IgD-negative memory B cell (primary cell): ENCODE measurements at regions not wholly inside any gene's neighbourhood (a gene's known extent, or its start where the extent isn't known, plus 50 kb on each side); places are given as distances from the start of the nearest gene placed in this dataset.

ENCODE experiments used
- H3K27ac Mint-ChIP-seq, 3 donors: one replicate each; pipeline ENCODE4 v1.8.0; 2020 to 2022; ENCODE audit warnings: mild to moderate bottlenecking in 3 of 3, mixed read lengths in 3 of 3, moderate library complexity in 1 of 3
- H3K27me3 Mint-ChIP-seq: one replicate; pipeline ENCODE4 v1.8.0; 2021; ENCODE audit warnings: mixed read lengths
- H3K36me3 Mint-ChIP-seq: one replicate; pipeline ENCODE4 v1.8.0; 2020; ENCODE audit warnings: mild to moderate bottlenecking, mixed read lengths
- H3K4me1 Mint-ChIP-seq, 3 donors: one replicate each; pipeline ENCODE4 v1.8.0; 2020 to 2022; ENCODE audit warnings: mixed read lengths in 3 of 3, mild to moderate bottlenecking in 1 of 3
- H3K4me3 Mint-ChIP-seq, 4 donors: one replicate each; pipeline ENCODE4 v1.8.0; 2020 to 2022; ENCODE audit warnings: mild to moderate bottlenecking in 4 of 4, mixed read lengths in 4 of 4, moderate library complexity in 3 of 4
- H3K9me3 Mint-ChIP-seq, 3 donors: one replicate each; pipeline ENCODE4 v1.8.0; 2020 to 2021; ENCODE audit warnings: mixed read lengths in 3 of 3, mild to moderate bottlenecking in 1 of 3

DNA sequence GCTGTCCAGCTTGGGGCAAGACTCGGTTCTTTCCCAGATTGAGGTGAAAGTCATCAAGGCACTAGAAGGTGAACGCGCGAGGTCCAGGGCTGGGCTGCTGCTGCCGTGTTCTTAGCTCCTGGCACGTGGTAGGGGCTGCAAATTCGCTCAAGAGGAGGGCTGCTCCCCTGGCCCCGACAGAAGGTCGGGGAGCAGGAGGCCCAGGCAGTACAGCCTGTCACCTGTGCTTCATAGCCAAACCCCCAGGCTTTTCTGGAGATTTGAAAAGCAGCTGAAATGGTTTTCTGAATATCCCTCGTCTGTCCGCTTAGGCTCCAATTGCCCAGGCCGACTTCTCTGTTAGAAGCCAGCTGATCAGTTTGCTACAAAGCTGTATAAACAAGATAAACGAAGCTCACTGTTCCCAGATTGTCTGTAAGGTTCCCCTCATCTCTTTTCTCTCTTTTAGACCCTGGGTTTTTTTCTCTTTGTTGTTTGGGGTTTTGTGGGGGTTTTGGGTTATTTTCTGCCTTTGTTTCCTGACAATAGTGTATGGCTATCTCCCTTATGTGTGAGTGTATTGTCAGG is 60.0 kb upstream of the STX18 start:
- Mint-ChIP-seq H3K4me3 (no peak overlapping the region), H3K36me3 (peaks cover 10% of the 10 kb centered on the region), H3K27ac (no peak overlapping the region), H3K27me3 (no peaks in the 10 kb centered on the region), H3K9me3 (peaks cover 0 to 1% (median 0%) of the 10 kb centered on the region in 3 donors), H3K4me1 (peaks cover 0 to 2% (median 0%) of the 10 kb centered on the region in 3 donors)

- Mint-ChIP-seq H3K36me3 (peaks cover 12% of the 10 kb centered on the region), H3K27me3 (no peaks in the 10 kb centered on the region), H3K9me3 (peaks cover 3 to 11% (median 5%) of the 10 kb centered on the region in 3 donors), H3K4me3 (no peak overlapping the region), H3K27ac (no peak overlapping the region), H3K4me1 (peaks cover 0 to 2% (median 0%) of the 10 kb centered on the region in 3 donors)
These were observed 57.8 kb upstream of the STX18 start for GRCh38 chr4:4599481-4600275.

- Mint-ChIP-seq H3K4me3 (peak overlapping the region in 1 of 4 donors; percentile 6), H3K36me3 (peaks cover 12% of the 10 kb centered on the region), H3K9me3 (peaks cover 5 to 11% (median 7%) of the 10 kb centered on the region in 3 donors), H3K4me1 (peaks cover 0 to 2% (median 0%) of the 10 kb centered on the region in 3 donors), H3K27me3 (no peaks in the 10 kb centered on the region), H3K27ac (no peak overlapping the region)
These were observed 57.1 kb upstream of the STX18 start for GRCh38 chr4:4598851-4599411.

DNA sequence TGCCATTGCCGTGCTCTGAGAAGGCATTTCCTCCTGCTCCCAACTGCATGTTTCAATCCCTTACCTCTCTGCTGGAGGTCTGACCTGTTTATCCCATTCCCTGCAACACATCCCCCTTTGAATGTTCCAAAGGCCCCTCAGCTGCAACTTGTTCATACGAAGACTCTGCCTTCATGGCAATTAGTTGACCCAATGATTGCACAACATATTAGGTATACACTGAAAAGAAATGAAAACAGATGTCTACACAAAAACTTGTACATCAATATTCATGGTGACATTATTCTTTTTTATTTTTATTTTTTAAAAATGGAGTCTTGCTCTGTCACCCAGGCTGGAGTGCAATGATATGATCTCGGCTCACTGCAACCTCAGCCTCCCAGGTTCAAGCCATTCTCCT is 54.9 kb upstream of the STX18 start:
- peaks cover 14% of the 10 kb centered on the region for H3K36me3 Mint-ChIP-seq
- H3K27ac Mint-ChIP-seq, result no peak overlapping the region
- no peak overlapping the region for H3K4me3 Mint-ChIP-seq
- peaks cover 0 to 2% (median 0%) of the 10 kb centered on the region in 3 donors for H3K4me1 Mint-ChIP-seq
- H3K27me3 Mint-ChIP-seq, result no peaks in the 10 kb centered on the region
- peaks cover 5 to 12% (median 7%) of the 10 kb centered on the region in 3 donors for H3K9me3 Mint-ChIP-seq

- no peaks in the 10 kb centered on the region for H3K27me3 Mint-ChIP-seq
- peaks cover 0 to 2% (median 0%) of the 10 kb centered on the region in 3 donors for H3K4me1 Mint-ChIP-seq
- peaks cover 5 to 12% (median 7%) of the 10 kb centered on the region in 3 donors for H3K9me3 Mint-ChIP-seq
- H3K27ac Mint-ChIP-seq, result no peak overlapping the region
- H3K36me3 Mint-ChIP-seq, result peaks cover 14% of the 10 kb centered on the region
- H3K4me3 Mint-ChIP-seq, result no peak overlapping the region
These were observed 53.4 kb upstream of the STX18 start for GRCh38 chr4:4595252-4595651.

DNA sequence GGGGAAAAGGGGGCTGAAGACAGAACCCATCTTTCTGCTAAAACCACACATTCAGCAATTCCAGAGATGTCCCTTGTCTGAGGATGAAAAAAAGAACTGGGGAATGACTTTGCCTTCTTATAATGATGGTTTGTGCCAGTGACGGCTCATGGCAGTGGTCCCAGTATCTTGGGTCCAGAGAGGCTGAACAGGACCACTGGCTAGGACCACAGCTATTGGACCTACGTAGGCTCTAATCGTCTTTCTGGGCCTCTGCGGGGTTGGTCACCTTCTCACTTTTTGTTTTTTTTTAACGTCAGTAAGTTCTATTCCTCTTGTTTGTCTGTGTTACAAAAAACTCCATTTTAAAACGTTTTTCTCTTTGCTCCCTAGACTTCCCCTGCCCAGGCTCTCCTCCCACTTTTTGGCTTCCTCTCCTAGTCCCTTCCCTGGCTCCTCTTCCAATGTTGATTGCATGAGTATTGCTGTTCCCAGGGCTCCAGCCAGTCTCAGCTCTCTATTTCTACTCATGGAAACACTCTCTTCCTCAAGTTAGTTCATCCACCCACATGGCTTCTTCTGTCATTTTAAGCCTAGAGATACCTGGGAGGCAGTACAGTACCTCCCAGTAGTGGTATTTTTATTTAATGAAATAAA is 52.6 kb upstream of the STX18 start:
- peaks cover 5 to 12% (median 7%) of the 10 kb centered on the region in 3 donors for H3K9me3 Mint-ChIP-seq
- peaks cover 14% of the 10 kb centered on the region for H3K36me3 Mint-ChIP-seq
- H3K4me3 Mint-ChIP-seq, result no peak overlapping the region
- H3K27me3 Mint-ChIP-seq, result no peaks in the 10 kb centered on the region
- peaks cover 0 to 2% (median 0%) of the 10 kb centered on the region in 3 donors for H3K4me1 Mint-ChIP-seq
- H3K27ac Mint-ChIP-seq, result no peak overlapping the region

DNA sequence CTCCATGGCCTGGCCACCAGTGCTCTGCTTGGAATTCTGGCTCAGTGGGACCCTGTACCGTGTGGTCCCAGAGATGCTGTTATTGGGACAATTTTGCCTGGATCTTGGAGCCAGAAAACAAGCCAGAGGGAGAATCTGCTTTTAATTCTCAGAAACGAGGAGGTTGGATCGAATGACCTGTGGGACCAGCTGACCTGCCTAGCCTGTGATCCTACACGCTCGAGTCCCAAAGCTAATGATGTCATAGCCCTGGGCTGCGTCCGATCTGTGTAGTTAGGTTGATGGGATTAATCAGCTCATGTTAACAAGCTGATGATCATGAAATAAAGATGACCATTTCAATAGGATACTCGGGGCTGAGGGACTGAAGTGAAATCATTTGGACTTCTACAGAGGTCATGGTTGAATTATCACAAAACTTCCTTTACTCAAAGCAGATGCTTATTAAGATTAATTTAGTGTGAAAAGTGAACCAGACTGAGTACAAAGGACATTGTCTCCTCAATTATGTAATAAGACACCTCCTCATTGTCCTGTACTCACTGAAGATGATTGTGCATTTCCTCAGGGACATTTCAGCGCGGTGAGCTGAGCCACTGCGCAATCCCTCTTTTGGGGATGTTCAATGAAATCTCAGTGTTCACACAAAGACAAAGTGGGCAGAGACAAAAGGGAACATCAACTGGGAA is 51.9 kb upstream of the STX18 start:
- Mint-ChIP-seq H3K9me3 (peaks cover 5 to 12% (median 7%) of the 10 kb centered on the region in 3 donors), H3K4me1 (peaks cover 0 to 2% (median 0%) of the 10 kb centered on the region in 3 donors), H3K36me3 (peaks cover 12% of the 10 kb centered on the region), H3K4me3 (no peak overlapping the region), H3K27me3 (no peaks in the 10 kb centered on the region), H3K27ac (peak overlapping the region in 1 of 3 donors; percentile 60)

DNA sequence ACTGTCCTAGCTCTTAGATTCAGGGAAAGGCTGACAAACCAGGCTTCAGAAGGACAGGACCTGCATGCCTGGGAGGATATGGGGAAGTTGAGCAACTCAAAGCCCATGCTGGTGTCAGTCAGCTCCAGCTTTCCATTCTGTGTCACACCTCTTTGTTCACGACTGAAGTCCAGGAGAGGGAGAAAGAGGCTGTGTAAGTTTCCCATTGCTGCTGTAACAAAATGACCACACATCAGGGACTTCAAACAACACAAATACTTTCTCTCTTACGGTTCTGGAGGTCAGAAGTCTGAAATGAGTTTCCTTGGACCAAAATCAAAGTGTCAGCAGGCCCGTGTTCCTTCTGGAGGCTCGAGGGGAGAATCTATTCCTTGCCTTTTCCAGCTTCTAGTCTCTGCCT is 50.6 kb upstream of the STX18 start:
- H3K9me3 Mint-ChIP-seq, result peaks cover 5 to 12% (median 7%) of the 10 kb centered on the region in 3 donors
- H3K4me1 Mint-ChIP-seq, result no peaks in the 10 kb centered on the region
- H3K27ac Mint-ChIP-seq, result no peak overlapping the region
- peaks cover 12% of the 10 kb centered on the region for H3K36me3 Mint-ChIP-seq
- H3K4me3 Mint-ChIP-seq, result no peak overlapping the region
- H3K27me3 Mint-ChIP-seq, result no peaks in the 10 kb centered on the region
